Karpas-422 (cell line): ENCODE measurements at regions not wholly inside any gene's neighbourhood (a gene's known extent, or its start where the extent isn't known, plus 50 kb on each side); places are given as distances from the start of the nearest gene placed in this dataset.

Experiments
- DNase-seq: peaks from one replicate; pipeline ENCODE4 v3.0.0-alpha.2; 2015
- H2AFZ ChIP-seq: fragments of 200-600 bp; sonication (generic); 2 replicates; pipeline ENCODE4 v1.6.1; 2014; ENCODE audit warnings: antibody characterized with exemption, low read length, mixed read lengths
- H3K27ac ChIP-seq: fragments of 200-600 bp; sonication (generic); 2 replicates; pipeline ENCODE4 v1.5.1; 2014; ENCODE audit warnings: mild to moderate bottlenecking, low read length, moderate library complexity
- H3K27me3 ChIP-seq: fragments of 200-600 bp; sonication (generic); 2 replicates; pipeline ENCODE4 v1.6.1; 2014; ENCODE audit warnings: low read length, mixed read lengths
- H3K36me3 ChIP-seq: fragments of 200-600 bp; sonication (generic); 2 replicates; pipeline ENCODE4 v1.6.1; 2014; ENCODE audit warnings: low read length, mixed read lengths; ENCODE audit not compliant: insufficient read depth
- H3K4me1 ChIP-seq: fragments of 200-600 bp; sonication (generic); 2 replicates; pipeline ENCODE4 v1.6.1; 2014; ENCODE audit warnings: mild to moderate bottlenecking, low read length, mixed read lengths
- H3K4me2 ChIP-seq: fragments of 200-600 bp; sonication (generic); 2 replicates; pipeline ENCODE4 v1.6.1; 2014; ENCODE audit warnings: low read length, low read depth, mild to moderate bottlenecking; ENCODE audit not compliant: poor library complexity, severe bottlenecking
- H3K4me3 ChIP-seq: fragments of 200-600 bp; sonication (generic); 2 replicates; pipeline ENCODE4 v1.5.1; 2014; ENCODE audit warnings: mild to moderate bottlenecking, antibody characterized with exemption, low read length, mixed read lengths
- H3K79me2 ChIP-seq: fragments of 200-600 bp; sonication (generic); 2 replicates; pipeline ENCODE4 v1.6.1; 2014; ENCODE audit warnings: mild to moderate bottlenecking, low read length, mixed read lengths
- H3K9ac ChIP-seq: fragments of 200-600 bp; sonication (generic); 2 replicates; pipeline ENCODE4 v1.6.0; 2014; ENCODE audit warnings: low read length
- H3K9me2 ChIP-seq: fragments of 200-600 bp; sonication (generic), shearing (Covaris generic); replicated peaks from 2 replicates; pipeline ENCODE4 v1.6.0; 2014; ENCODE audit warnings: mild to moderate bottlenecking, low read length, moderate library complexity; ENCODE audit not compliant: insufficient read depth
- H3K9me3 ChIP-seq: fragments of 300-700, 200-600 bp; sonication (generic); 2 replicates; pipeline ENCODE4 v1.6.1; 2014; ENCODE audit warnings: low read length, mixed read lengths
- H4K20me1 ChIP-seq: fragments of 200-600 bp; sonication (generic); 2 replicates; pipeline ENCODE4 v1.6.1; 2014; ENCODE audit warnings: mild to moderate bottlenecking, antibody characterized with exemption, low read length, low read depth; ENCODE audit not compliant: insufficient read depth

DNA sequence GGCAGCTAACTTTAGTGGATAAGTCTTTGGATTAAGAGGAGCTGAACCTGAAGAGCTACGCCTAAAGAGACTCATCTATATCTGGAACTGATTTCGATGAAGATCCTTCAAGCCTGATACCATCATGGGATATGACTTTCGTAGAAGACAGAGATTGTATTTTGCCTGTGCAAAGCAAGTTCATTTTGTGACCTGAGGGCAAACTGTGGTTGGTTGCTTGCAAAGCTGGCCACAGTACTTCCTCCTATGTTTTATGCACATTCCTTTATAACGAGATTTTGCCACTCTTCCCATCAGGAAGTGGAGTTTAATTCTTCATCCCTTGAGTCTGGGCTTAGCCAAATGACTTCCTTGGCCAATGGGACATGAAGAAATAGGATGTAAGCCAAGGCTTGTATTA is 519.3 kb upstream of the NR3C2 start:
- no peak for DNase-seq
- no peak overlapping the region for H3K4me2 ChIP-seq
- no peaks in the 10 kb centered on the region for H3K9me2 ChIP-seq
- H3K4me3 ChIP-seq = no peak overlapping the region
- no peaks in the 10 kb centered on the region for H3K4me1 ChIP-seq
- H3K36me3 ChIP-seq = no peaks in the 10 kb centered on the region
- 0 out of 2 replicates have a peak, but pooled peaks cover 8% of the 10 kb centered on the region for H3K27me3 ChIP-seq
- H3K9me3 ChIP-seq = 0 out of 2 replicates have a peak, but pooled peaks cover 6% of the 10 kb centered on the region
- no peaks in the 10 kb centered on the region for H3K79me2 ChIP-seq
- H4K20me1 ChIP-seq = no peaks in the 10 kb centered on the region
- no peak overlapping the region for H2AFZ ChIP-seq
- no peak overlapping the region for H3K27ac ChIP-seq
- no peak overlapping the region for H3K9ac ChIP-seq

DNA sequence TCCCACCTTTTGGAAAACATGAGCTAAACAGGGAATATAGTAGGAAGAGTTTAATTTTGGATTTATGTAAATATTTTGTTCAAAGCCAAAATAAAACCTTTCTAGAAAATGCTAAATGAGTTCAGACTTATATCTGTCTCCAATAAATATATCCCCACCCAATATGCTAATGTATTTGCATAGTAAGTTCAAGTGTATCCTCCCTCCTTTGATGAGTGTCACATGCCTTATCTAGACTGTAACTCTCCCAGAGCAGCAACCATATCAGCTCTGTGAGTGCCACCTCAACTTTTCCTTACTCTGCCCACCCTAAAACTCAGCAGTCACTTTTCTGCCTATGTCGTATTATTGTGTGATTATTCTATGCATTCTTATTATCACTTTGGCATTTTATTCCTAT is 516.1 kb upstream of the NR3C2 start:
- Histone ChIP-seq H3K27ac (no peak overlapping the region), H4K20me1 (no peaks in the 10 kb centered on the region), H3K9me2 (no peaks in the 10 kb centered on the region), H2AFZ (no peak overlapping the region), H3K9me3 (no peaks in the 10 kb centered on the region), H3K9ac (no peak overlapping the region), H3K79me2 (no peaks in the 10 kb centered on the region), H3K36me3 (no peaks in the 10 kb centered on the region), H3K27me3 (0 out of 2 replicates have a peak, but pooled peaks cover 8% of the 10 kb centered on the region), H3K4me1 (no peaks in the 10 kb centered on the region), H3K4me3 (no peak overlapping the region), H3K4me2 (no peak overlapping the region)
- no peak for DNase-seq

DNA sequence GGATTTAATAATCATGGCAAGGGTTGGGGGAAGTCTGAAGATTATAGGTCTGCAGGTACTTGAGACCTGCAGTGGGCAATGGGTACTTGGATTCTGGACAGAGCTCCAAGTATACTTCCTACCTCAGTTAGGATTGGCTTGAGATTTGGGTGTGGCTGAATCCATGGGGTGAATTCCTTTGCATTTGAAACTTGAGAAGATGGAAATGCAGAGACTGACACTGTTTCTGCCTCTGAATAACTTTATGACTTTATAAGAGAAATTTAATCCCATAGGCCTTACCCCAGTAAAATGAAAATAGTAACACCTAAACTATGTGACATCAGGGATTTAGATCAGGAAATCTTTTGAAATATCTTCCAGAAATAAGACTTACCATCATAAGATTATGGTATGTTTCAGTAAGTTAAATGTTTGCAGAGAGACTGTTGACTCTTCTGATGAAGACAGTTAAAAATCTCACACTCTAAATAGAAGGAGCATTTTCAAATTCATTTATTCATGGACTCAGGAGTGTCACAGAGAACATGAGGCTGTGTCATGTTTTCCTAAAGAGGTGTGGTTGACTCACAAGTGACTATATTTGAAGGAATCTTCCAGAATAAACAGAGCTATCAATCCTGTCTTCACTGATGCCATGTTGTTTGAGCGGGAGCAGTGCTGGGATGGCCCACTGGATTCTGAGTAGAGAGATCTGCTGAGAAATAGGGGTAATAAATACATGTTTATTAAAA is 513.5 kb upstream of the NR3C2 start:
- DNase-seq = no peak
- H2AFZ ChIP-seq = no peak overlapping the region
- H3K27ac ChIP-seq = no peak overlapping the region

DNA sequence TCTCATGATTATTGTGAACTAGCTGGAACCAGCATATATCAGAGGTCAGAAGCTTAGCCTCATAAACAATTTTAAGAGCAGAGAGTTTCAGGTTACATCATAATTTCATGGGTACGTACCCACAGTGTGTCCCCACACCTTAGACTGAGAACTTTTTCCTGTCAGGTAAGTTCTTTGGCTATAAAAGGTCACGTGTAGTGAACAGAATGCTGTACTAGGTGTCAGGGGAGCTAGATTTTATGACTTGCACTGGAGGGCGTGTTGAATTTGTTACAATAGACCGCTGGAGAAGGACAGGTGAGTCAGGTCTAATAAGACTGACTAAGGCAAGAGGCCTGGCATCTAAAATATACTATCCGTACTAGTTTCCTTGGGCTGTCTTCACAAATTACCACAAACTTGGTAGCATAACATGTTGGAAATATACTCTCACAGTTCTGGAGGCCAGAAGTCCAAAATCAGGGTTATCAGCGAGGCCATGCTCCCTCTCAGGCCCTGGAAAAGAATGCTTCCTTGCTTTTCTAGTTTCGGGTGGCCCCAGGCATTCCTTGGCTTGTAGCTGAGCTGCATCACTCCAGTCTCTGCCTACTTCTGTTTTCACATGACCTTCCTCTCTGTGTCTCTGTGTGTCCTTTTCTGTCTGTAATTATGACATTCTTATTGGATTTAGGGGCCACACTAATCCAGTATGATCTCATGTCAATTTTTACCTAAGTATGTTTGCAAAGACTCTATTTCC is 512.0 kb upstream of the NR3C2 start:
- Histone ChIP-seq H3K9me3 (no peaks in the 10 kb centered on the region), H3K4me3 (no peak overlapping the region), H3K9ac (no peak overlapping the region), H3K4me2 (no peak overlapping the region), H3K79me2 (no peaks in the 10 kb centered on the region), H3K36me3 (no peaks in the 10 kb centered on the region), H3K4me1 (no peaks in the 10 kb centered on the region), H2AFZ (no peak overlapping the region), H4K20me1 (no peaks in the 10 kb centered on the region), H3K27me3 (0 out of 2 replicates have a peak, but pooled peaks cover 4% of the 10 kb centered on the region), H3K27ac (no peak overlapping the region), H3K9me2 (no peaks in the 10 kb centered on the region)
- no peak for DNase-seq

More for the DNA sequence above, 513.5 kb upstream of the NR3C2 start:
- H4K20me1 ChIP-seq = no peaks in the 10 kb centered on the region
- H3K9me3 ChIP-seq = no peaks in the 10 kb centered on the region
- H3K4me2 ChIP-seq = no peak overlapping the region
- H3K36me3 ChIP-seq = no peaks in the 10 kb centered on the region
- no peaks in the 10 kb centered on the region for H3K79me2 ChIP-seq
- no peaks in the 10 kb centered on the region for H3K9me2 ChIP-seq
- no peak overlapping the region for H3K9ac ChIP-seq
- no peaks in the 10 kb centered on the region for H3K4me1 ChIP-seq
- no peak overlapping the region for H3K4me3 ChIP-seq
- H3K27me3 ChIP-seq = 0 out of 2 replicates have a peak, but pooled peaks cover 4% of the 10 kb centered on the region

GRCh38 chr4:148951346-148951745 is 509.1 kb upstream of the NR3C2 start:
- no peaks in the 10 kb centered on the region for H3K36me3 ChIP-seq
- DNase-seq = no peak
- no peaks in the 10 kb centered on the region for H3K9me3 ChIP-seq
- no peak overlapping the region for H3K9ac ChIP-seq
- H2AFZ ChIP-seq = no peak overlapping the region
- no peaks in the 10 kb centered on the region for H3K27me3 ChIP-seq
- no peak overlapping the region for H3K27ac ChIP-seq
- no peaks in the 10 kb centered on the region for H4K20me1 ChIP-seq
- no peak overlapping the region for H3K4me3 ChIP-seq
- H3K4me1 ChIP-seq = no peaks in the 10 kb centered on the region
- H3K9me2 ChIP-seq = no peaks in the 10 kb centered on the region
- H3K4me2 ChIP-seq = no peak overlapping the region
- no peaks in the 10 kb centered on the region for H3K79me2 ChIP-seq

- no peak overlapping the region for H3K4me2 ChIP-seq
These were observed 504.1 kb upstream of the NR3C2 start for GRCh38 chr4:148946271-148946670.

GRCh38 chr4:148944839-148945219 is 502.6 kb upstream of the NR3C2 start:
- Histone ChIP-seq H3K36me3 (no peaks in the 10 kb centered on the region), H3K9me3 (no peaks in the 10 kb centered on the region), H3K27me3 (no peaks in the 10 kb centered on the region), H3K4me1 (no peaks in the 10 kb centered on the region), H3K27ac (no peak overlapping the region), H3K79me2 (no peaks in the 10 kb centered on the region), H3K4me2 (no peak overlapping the region), H4K20me1 (no peaks in the 10 kb centered on the region), H3K4me3 (no peak overlapping the region), H3K9ac (no peak overlapping the region), H2AFZ (no peak overlapping the region), H3K9me2 (no peaks in the 10 kb centered on the region)
- DNase-seq = no peak

More at GRCh38 chr4:148946271-148946670, 504.1 kb upstream of the NR3C2 start:
- no peak overlapping the region for H3K27ac ChIP-seq
- H3K27me3 ChIP-seq = no peaks in the 10 kb centered on the region
- H3K9me2 ChIP-seq = no peaks in the 10 kb centered on the region
- no peaks in the 10 kb centered on the region for H3K4me1 ChIP-seq
- no peaks in the 10 kb centered on the region for H4K20me1 ChIP-seq
- H3K9ac ChIP-seq = no peak overlapping the region
- DNase-seq = no peak
- no peak overlapping the region for H2AFZ ChIP-seq
- H3K9me3 ChIP-seq = no peaks in the 10 kb centered on the region
- no peak overlapping the region for H3K4me3 ChIP-seq
- no peaks in the 10 kb centered on the region for H3K79me2 ChIP-seq
- no peaks in the 10 kb centered on the region for H3K36me3 ChIP-seq

GRCh38 chr4:148944136-148944838 is 502.1 kb upstream of the NR3C2 start:
- Histone ChIP-seq H3K9ac (no peak overlapping the region), H3K4me1 (no peaks in the 10 kb centered on the region), H3K27ac (no peak overlapping the region), H3K27me3 (no peaks in the 10 kb centered on the region), H3K4me2 (no peak overlapping the region), H3K36me3 (no peaks in the 10 kb centered on the region), H2AFZ (no peak overlapping the region), H3K4me3 (no peak overlapping the region), H3K9me2 (no peaks in the 10 kb centered on the region), H3K9me3 (no peaks in the 10 kb centered on the region), H4K20me1 (no peaks in the 10 kb centered on the region), H3K79me2 (no peaks in the 10 kb centered on the region)
- no peak for DNase-seq
